PFSK-1 (cell line): ENCODE measurements at regions not wholly inside any gene's neighbourhood (a gene's known extent, or its start where the extent isn't known, plus 50 kb on each side); places are given as distances from the start of the nearest gene placed in this dataset.

Source experiments
- FOXP2 ChIP-seq: optimal IDR thresholded peaks from 2 replicates; pipeline ENCODE3; 2011; ENCODE audit warnings: borderline replicate concordance, control low read depth, inconsistent platforms; ENCODE audit not compliant: insufficient read depth; ENCODE audit errors: extremely low read length, extremely low read depth
- POLR2AphosphoS5 ChIP-seq: IDR thresholded peaks from 2 replicates; pipeline ENCODE4 v1.6.1; 2012; ENCODE audit warnings: low read depth, mild to moderate bottlenecking, control low read depth, low read length, moderate library complexity
- SIN3A ChIP-seq: IDR thresholded peaks from 2 replicates; pipeline ENCODE4 v1.6.1; 2012; ENCODE audit warnings: mild to moderate bottlenecking, low read length, moderate library complexity, borderline replicate concordance; ENCODE audit not compliant: insufficient read depth
- TAF1 ChIP-seq: IDR thresholded peaks from 2 replicates; pipeline ENCODE4 v1.6.1; 2012; ENCODE audit warnings: low read length, control low read depth, borderline replicate concordance; ENCODE audit not compliant: insufficient read depth
- TF ChIP-seq, protein P1 (sequence below), 2 experiments: IDR thresholded peaks; 2 replicates each; pipeline versions ENCODE4 v1.6.1 to v1.8.0; 2011 to 2012; ENCODE audit warnings: low read depth in 2 of 2, low read length in 2 of 2, control low read depth in 1 of 2, inconsistent platforms in 1 of 2, mild to moderate bottlenecking in 1 of 2, moderate library complexity in 1 of 2; ENCODE audit not compliant: insufficient read depth in 1 of 2

DNA sequence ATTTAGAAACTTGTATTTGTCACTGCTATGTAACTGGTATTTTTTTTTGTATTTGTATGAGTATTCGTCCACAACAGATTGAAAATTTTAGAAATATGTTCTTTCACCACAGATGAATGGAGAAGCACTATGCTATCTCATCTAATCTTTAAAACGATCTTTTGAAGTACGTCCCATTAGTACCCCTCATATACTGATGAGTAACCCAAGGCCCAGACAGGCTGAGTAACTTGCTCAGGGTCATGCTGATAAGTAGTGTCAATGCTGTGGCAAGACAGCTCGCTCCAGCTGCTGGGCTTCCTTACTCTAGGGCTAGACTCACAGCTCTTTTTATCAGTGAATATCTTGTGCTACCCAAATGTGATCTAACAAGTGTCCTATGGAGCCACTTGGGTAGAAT, 154.2 kb downstream of the SUCLA2 start:
- TF ChIP-seq POLR2AphosphoS5 (no peak), FOXP2 (no peak), TAF1 (no peak), SIN3A (no peak)
- TF ChIP-seq, protein P1, sequence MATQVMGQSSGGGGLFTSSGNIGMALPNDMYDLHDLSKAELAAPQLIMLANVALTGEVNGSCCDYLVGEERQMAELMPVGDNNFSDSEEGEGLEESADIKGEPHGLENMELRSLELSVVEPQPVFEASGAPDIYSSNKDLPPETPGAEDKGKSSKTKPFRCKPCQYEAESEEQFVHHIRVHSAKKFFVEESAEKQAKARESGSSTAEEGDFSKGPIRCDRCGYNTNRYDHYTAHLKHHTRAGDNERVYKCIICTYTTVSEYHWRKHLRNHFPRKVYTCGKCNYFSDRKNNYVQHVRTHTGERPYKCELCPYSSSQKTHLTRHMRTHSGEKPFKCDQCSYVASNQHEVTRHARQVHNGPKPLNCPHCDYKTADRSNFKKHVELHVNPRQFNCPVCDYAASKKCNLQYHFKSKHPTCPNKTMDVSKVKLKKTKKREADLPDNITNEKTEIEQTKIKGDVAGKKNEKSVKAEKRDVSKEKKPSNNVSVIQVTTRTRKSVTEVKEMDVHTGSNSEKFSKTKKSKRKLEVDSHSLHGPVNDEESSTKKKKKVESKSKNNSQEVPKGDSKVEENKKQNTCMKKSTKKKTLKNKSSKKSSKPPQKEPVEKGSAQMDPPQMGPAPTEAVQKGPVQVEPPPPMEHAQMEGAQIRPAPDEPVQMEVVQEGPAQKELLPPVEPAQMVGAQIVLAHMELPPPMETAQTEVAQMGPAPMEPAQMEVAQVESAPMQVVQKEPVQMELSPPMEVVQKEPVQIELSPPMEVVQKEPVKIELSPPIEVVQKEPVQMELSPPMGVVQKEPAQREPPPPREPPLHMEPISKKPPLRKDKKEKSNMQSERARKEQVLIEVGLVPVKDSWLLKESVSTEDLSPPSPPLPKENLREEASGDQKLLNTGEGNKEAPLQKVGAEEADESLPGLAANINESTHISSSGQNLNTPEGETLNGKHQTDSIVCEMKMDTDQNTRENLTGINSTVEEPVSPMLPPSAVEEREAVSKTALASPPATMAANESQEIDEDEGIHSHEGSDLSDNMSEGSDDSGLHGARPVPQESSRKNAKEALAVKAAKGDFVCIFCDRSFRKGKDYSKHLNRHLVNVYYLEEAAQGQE (IDR thresholded peaks at IDR 0.05; ENCODE audit: insufficient read depth in 1 of 2, low read depth in 2 of 2, low read length in 2 of 2): no peak

DNA sequence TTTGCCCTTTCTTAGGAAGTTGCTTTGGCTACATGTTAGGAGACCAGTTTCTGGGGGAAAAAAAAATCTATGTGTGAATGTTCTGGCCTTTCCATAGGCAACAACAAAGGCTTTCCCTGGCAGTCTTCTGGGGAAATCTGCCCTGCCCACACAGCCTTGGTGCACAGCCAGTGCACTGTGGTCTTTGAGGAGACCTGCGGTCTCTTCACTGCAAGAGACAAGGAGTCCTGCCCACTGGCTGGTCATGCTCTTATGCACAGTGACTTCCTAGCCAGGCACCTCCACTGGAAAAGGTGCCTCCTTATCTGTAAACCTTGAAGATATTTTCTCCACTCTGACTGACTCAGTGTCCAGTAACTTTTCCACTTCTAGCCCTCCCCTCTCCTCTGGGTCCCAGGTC, 155.1 kb downstream of the SUCLA2 start:
- no peak for TF ChIP-seq TAF1

DNA sequence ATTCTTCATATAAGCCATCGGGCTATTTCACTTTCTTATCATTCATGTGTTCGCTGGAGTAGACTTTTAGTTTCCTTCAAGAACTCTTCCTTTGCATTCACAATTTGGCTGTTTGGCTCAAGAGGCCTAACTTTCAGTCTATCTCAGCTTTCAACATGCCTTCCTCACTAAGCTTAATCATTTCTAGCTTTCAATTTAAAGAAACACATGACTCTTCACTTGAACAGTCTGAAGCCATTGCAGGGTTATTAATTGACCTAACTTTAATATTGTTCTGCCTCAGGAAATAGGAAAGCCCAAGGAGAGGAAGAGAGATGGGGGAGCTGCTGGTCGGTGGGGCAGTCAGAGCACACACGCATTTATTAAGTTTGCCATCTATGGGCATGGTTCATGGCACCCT, 158.1 kb downstream of the SUCLA2 start:
- TF ChIP-seq POLR2AphosphoS5: no peak

DNA sequence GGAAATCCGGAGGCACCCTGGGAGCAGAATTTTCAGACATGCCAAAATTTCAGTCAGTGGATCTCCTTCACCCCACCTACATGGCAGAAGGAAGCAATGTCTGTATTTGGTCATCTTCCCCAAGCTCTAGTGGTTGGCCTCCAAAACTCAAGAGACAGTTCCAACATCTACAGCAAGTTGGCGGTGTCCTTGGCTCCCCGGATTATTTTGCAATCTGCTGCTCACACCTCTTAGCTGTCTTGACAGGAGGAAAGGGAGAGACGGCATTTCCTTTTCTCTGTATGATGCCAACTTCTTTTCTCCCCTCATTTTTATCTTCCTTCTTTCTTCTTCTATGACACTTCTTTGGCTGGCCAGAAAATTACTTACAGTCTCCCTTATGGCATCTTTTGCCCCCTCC, 159.9 kb downstream of the SUCLA2 start:
- TF ChIP-seq, protein P1 (IDR thresholded peaks at IDR 0.05; ENCODE audit: insufficient read depth in 1 of 2, low read depth in 2 of 2, low read length in 2 of 2): no peak
- TF ChIP-seq POLR2AphosphoS5 (no peak), SIN3A (no peak)

DNA sequence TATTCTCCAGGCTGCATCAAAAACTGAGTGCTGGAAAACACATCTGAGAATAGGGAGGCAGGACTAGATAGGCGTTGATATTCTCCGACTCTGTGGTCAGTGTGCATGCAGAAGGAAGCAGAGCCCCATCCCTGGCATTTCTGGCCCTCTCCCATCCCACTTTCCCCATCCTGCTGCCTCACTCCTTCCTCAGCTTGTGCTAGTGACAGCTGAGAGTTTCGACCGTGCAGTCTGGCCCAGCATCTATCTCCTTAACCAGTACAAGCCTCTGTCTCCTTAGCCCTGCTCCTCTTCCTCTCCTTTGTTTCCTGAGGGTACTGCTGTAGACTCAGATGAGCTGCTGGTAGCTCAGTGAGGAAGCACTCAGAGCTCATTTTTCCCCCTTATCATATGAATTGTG, 163.2 kb downstream of the SUCLA2 start:
- TF ChIP-seq POLR2AphosphoS5 (no peak), FOXP2 (no peak), SIN3A (no peak), TAF1 (no peak)
- TF ChIP-seq, protein P1 (IDR thresholded peaks at IDR 0.05; ENCODE audit: insufficient read depth in 1 of 2, low read depth in 2 of 2, low read length in 2 of 2): no peak

DNA sequence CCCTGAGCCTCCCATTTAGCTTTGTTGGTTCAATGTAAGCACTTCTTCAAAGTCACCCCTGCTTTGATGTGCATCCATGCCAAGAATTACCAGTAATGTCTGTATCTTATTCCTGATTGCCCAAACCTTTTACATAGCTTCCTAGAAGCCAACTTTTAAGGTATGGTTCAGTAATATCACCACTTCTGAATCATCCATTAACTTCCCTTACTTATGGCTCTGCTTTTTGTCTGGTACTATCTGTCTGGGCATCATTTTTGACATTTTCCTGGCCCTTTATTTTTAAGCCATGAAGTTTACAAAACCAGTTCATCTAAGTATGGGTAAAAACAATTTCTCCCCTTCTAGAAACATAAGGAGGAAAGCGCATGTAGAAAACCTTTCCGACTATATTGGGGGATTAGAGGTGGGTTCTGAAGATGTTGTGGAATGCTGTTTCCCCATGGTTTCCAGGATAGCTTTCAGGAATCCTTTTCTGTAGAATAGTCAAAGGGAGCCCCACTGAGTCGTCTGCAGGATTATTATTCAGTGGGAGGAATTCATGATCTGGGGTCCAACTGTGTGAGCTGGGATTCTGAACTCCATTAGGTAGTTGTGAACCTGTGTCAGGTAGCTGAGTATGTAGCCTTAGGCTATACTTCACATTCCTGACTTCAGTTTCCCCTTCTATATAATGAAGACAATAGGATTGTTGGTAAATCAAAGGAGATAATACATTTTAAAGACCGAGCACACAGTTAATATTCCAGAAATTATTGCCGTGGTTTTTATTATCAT, 163.8 kb downstream of the SUCLA2 start:
- TF ChIP-seq TAF1 (no peak), FOXP2 (no peak), POLR2AphosphoS5 (no peak)
- TF ChIP-seq, protein P1 (IDR thresholded peaks at IDR 0.05; ENCODE audit: insufficient read depth in 1 of 2, low read depth in 2 of 2, low read length in 2 of 2): no peak
